Neural cell (in vitro differentiated cells): ENCODE measurements at regions not wholly inside any gene's neighbourhood (a gene's known extent, or its start where the extent isn't known, plus 50 kb on each side); places are given as distances from the start of the nearest gene placed in this dataset.

ENCODE experiments used
- EZH2 ChIP-seq: fragments of 200-600, 300-800 bp; shearing (Covaris generic), sonication (generic); IDR thresholded peaks from 2 replicates; pipeline ENCODE4 v1.6.1; 2014; ENCODE audit warnings: antibody characterized with exemption, low read length, borderline replicate concordance, mild to moderate bottlenecking; ENCODE audit not compliant: insufficient read depth, poor library complexity, severe bottlenecking
- MXI1 ChIP-seq: fragments of 450-650 bp; conservative IDR thresholded peaks from 2 replicates; pipeline ENCODE4 v1.6.1; 2014; ENCODE audit warnings: antibody characterized with exemption, mild to moderate bottlenecking; ENCODE audit not compliant: poor library complexity, severe bottlenecking
- SMC3 ChIP-seq: fragments of 450-650 bp; conservative IDR thresholded peaks from 2 replicates; pipeline ENCODE4 v1.6.1; 2014; ENCODE audit warnings: antibody characterized with exemption, mild to moderate bottlenecking, moderate library complexity; ENCODE audit not compliant: poor library complexity
- TF ChIP-seq, protein P1 (sequence below): fragments of 450-650 bp; IDR thresholded peaks from 2 replicates; pipeline ENCODE4 v1.5.1; 2014; ENCODE audit warnings: antibody characterized with exemption, mild to moderate bottlenecking, moderate library complexity; ENCODE audit not compliant: poor library complexity, severe bottlenecking

GRCh38 chr6:50271817-50272216 lies 222.1 kb upstream of the DEFB112 start:
- TF ChIP-seq, protein P1, sequence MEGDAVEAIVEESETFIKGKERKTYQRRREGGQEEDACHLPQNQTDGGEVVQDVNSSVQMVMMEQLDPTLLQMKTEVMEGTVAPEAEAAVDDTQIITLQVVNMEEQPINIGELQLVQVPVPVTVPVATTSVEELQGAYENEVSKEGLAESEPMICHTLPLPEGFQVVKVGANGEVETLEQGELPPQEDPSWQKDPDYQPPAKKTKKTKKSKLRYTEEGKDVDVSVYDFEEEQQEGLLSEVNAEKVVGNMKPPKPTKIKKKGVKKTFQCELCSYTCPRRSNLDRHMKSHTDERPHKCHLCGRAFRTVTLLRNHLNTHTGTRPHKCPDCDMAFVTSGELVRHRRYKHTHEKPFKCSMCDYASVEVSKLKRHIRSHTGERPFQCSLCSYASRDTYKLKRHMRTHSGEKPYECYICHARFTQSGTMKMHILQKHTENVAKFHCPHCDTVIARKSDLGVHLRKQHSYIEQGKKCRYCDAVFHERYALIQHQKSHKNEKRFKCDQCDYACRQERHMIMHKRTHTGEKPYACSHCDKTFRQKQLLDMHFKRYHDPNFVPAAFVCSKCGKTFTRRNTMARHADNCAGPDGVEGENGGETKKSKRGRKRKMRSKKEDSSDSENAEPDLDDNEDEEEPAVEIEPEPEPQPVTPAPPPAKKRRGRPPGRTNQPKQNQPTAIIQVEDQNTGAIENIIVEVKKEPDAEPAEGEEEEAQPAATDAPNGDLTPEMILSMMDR = no peak
- TF ChIP-seq EZH2 (no peak), MXI1 (no peak), SMC3 (no peak)
